RWPE2 (cell line): ENCODE measurements at regions not wholly inside any gene's neighbourhood (a gene's known extent, or its start where the extent isn't known, plus 50 kb on each side); places are given as distances from the start of the nearest gene placed in this dataset.
A peak's percentile ranks its signal among the peaks of the same experiment; 100 is the strongest.

Experiments
- ATAC-seq: fragments of 200-7000 bp; cut with Tn5 transposase; 3 replicates; pipeline ENCODE4 v1.9.1; 2021; ENCODE audit warnings: low read depth
- DNase-seq: peaks from one replicate; pipeline ENCODE4 v3.0.0-alpha.2; 2020; ENCODE audit warnings: low spot score
- H3K27ac ChIP-seq: fragments of 450-650 bp; 2 replicates; pipeline ENCODE4 v1.5.1; 2017; ENCODE audit warnings: mild to moderate bottlenecking; ENCODE audit not compliant: poor library complexity, severe bottlenecking
- H3K27me3 ChIP-seq: fragments of 250-450 bp; sonication (Bioruptor Pico); 2 replicates; pipeline ENCODE4 v1.5.1; 2021; ENCODE audit warnings: mild to moderate bottlenecking, moderate library complexity; ENCODE audit not compliant: insufficient read depth, poor library complexity, severe bottlenecking
- H3K36me3 ChIP-seq: fragments of 250-450 bp; sonication (Bioruptor Pico); 2 replicates; pipeline ENCODE4 v1.5.1; 2020; ENCODE audit warnings: low read depth, mild to moderate bottlenecking, moderate library complexity
- H3K4me1 ChIP-seq: fragments of 250-450 bp; sonication (Bioruptor Pico); 2 replicates; pipeline ENCODE4 v1.5.1; 2021; ENCODE audit warnings: mild to moderate bottlenecking, moderate library complexity; ENCODE audit not compliant: insufficient read depth, poor library complexity, severe bottlenecking
- H3K4me3 ChIP-seq: fragments of 250-450 bp; sonication (Bioruptor Pico); 2 replicates; pipeline ENCODE4 v1.5.1; 2021; ENCODE audit warnings: mild to moderate bottlenecking, moderate library complexity; ENCODE audit not compliant: severe bottlenecking
- H3K9me3 ChIP-seq: fragments of 250-450 bp; sonication (Bioruptor Pico); 2 replicates; pipeline ENCODE4 v1.5.1; 2021; ENCODE audit warnings: mild to moderate bottlenecking, moderate library complexity; ENCODE audit not compliant: severe bottlenecking
- TF ChIP-seq, protein P1 (sequence below): fragments of 450-650 bp; IDR thresholded peaks from one replicate; pipeline ENCODE4 v1.5.1; 2017; ENCODE audit warnings: mild to moderate bottlenecking, moderate library complexity; ENCODE audit not compliant: poor library complexity, severe bottlenecking

- H3K9me3 ChIP-seq = no peaks in the 10 kb centered on the region
- no peak for ATAC-seq
- DNase-seq = no peak
- H3K36me3 ChIP-seq = no peaks in the 10 kb centered on the region
- H3K27me3 ChIP-seq = no peaks in the 10 kb centered on the region
- H3K4me1 ChIP-seq = peaks cover 20% of the 10 kb centered on the region
- H3K4me3 ChIP-seq = no peak overlapping the region
- H3K27ac ChIP-seq = peak overlapping the region; percentile 85
- TF ChIP-seq, protein P1, sequence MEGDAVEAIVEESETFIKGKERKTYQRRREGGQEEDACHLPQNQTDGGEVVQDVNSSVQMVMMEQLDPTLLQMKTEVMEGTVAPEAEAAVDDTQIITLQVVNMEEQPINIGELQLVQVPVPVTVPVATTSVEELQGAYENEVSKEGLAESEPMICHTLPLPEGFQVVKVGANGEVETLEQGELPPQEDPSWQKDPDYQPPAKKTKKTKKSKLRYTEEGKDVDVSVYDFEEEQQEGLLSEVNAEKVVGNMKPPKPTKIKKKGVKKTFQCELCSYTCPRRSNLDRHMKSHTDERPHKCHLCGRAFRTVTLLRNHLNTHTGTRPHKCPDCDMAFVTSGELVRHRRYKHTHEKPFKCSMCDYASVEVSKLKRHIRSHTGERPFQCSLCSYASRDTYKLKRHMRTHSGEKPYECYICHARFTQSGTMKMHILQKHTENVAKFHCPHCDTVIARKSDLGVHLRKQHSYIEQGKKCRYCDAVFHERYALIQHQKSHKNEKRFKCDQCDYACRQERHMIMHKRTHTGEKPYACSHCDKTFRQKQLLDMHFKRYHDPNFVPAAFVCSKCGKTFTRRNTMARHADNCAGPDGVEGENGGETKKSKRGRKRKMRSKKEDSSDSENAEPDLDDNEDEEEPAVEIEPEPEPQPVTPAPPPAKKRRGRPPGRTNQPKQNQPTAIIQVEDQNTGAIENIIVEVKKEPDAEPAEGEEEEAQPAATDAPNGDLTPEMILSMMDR = no peak
These were observed 378.1 kb upstream of the TGFBR2 start for GRCh38 chr3:30228302-30228631.

DNA sequence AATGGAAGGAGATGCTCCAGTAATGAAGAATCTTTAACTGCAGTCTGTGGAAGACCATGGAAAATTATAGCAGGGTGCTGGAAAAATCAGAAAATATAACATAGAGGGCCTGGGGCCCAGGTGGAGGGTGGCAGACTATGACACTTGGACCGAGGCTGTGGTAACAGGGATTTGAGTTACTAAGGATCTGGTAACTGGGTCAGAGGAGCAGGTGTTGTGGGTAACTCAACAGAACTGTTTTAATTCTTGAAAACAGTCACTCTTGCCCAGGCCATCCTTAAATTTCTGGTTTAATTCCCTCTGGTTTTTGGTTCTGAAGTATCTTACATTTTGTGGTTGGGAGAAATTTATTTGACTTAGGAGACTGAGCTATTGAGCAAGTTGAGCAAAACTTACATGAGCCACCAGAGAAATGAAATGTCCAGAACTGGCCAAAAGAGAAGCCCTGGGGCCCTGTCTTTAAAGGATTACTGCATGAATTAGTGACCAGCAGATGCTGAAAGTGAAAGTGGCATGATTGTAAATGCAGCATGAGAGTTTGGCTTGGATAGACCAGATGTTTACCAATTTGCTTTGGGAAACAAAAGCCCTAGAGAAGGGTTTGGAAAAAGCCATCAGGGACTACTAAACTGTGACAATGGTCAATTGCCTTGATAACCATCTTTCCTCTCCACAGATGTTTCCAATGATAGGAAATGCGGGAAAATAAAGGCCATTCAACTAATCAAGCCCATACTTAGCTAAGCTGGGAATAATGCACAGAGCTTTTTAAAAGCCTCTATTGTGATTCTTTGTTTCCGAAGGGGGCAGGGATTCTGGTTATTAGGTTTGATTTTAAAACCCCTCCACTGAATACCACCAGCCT is 374.9 kb upstream of the TGFBR2 start:
- Histone ChIP-seq H3K4me1 (peaks cover 30% of the 10 kb centered on the region), H3K27ac (no peak overlapping the region), H3K4me3 (no peak overlapping the region), H3K27me3 (no peaks in the 10 kb centered on the region), H3K9me3 (no peaks in the 10 kb centered on the region), H3K36me3 (no peaks in the 10 kb centered on the region)
- no peak for ATAC-seq
- TF ChIP-seq, protein P1 = no peak
- DNase-seq = no peak

DNA sequence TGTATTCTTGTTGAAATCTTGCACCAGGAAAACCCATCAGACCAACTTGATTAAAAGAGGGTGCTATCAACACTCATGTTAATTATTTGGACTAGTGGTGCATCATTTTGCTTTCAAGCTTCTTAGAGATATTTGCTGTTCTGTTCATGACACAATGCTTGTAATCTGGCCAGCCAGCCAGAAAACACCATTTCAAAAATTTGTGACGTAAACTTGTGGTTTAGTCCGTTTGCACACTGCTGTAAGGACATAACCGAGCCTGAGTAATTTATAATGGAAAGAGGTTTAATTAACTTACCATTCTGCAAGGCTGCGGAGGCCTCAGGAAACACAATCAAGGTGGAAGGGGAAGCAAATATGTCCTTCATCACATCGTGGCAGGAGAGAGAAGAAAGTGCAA is 374.3 kb upstream of the TGFBR2 start:
- H3K4me3 ChIP-seq = no peak overlapping the region
- TF ChIP-seq, protein P1 = no peak
- H3K36me3 ChIP-seq = no peaks in the 10 kb centered on the region
- H3K9me3 ChIP-seq = no peaks in the 10 kb centered on the region
- ATAC-seq = no peak
- no peaks in the 10 kb centered on the region for H3K27me3 ChIP-seq
- H3K4me1 ChIP-seq = peaks cover 29% of the 10 kb centered on the region
- no peak for DNase-seq
- H3K27ac ChIP-seq = no peak overlapping the region

DNA sequence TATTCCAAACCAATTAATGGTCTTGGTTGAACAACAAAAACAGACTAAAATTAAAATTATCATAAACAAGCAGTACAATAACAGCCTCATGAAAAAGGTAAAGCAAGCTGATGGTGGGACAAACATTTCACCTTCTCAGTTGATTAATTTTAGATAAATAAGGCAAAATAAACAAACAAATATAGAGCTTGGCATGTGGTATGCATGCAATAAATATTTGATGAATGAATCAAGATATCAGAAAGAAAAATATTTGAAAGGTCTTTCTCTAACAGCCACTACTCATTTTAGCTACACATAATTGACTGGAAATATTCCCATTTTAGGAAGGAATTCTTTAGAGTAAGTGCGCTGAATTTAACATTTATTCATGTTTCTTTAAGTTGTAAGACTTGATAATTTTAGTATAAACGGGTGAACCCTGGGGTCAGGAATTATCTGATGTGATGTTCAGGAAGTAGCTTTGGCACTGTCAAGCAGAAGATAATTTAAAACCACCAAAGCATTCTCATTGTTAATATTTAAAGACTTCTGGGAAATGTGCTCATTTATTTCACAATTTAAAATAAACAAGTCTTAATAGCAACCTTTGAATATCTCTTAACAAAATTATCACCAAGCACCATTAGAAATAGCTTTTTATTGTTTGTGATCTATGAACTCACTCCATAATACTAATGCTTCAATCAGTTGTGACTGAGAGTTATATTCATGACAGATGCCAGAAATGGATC is 372.3 kb upstream of the TGFBR2 start:
- DNase-seq (no peak), ATAC-seq (no peak)
- H3K27me3 ChIP-seq = no peaks in the 10 kb centered on the region
- H3K36me3 ChIP-seq = no peaks in the 10 kb centered on the region
- H3K4me3 ChIP-seq = no peak overlapping the region
- no peaks in the 10 kb centered on the region for H3K9me3 ChIP-seq
- TF ChIP-seq, protein P1 = no peak
- peaks cover 10% of the 10 kb centered on the region for H3K4me1 ChIP-seq
- no peak overlapping the region for H3K27ac ChIP-seq
